Caco-2 (cell line): ENCODE measurements at regions not wholly inside any gene's neighbourhood (a gene's known extent, or its start where the extent isn't known, plus 50 kb on each side); places are given as distances from the start of the nearest gene placed in this dataset.

Experiments used
- BruUV-seq: library from RNA; stranded (reverse); fragments of 400-500 nt; replicated peaks from 2 replicates; lab custom pipeline; 2021; lab: Mats Ljungman, UMichigan
- CTCF ChIA-PET: fragments of 300-600 bp; sonication (Branson Sonifier 250); formaldehyde crosslinking; loops from one replicate; lab custom pipeline; 2022; ENCODE audit warnings: antibody characterized with exemption; lab: Charles Lee
- POLR2A ChIA-PET: fragments of 300-600 bp; sonication (Branson Sonifier 250); formaldehyde crosslinking; loops from one replicate; lab custom pipeline; 2022; ENCODE audit warnings: antibody characterized with exemption; lab: Charles Lee
- DNase-seq, 2 experiments: peaks; one replicate each; pipeline versions ENCODE4 v3.0.0 to v3.0.0-alpha.2; 2020 to 2022
- H3K27me3 ChIP-seq: replicated peaks from 2 replicates; pipeline ENCODE4 v1.6.0; 2011; ENCODE audit warnings: low read length; ENCODE audit not compliant: control insufficient read depth, insufficient read depth
- H3K36me3 ChIP-seq: 2 replicates; pipeline ENCODE4 v1.5.1; 2011; ENCODE audit warnings: low read length; ENCODE audit not compliant: control insufficient read depth, insufficient read depth
- H3K4me1 ChIP-seq: fragments of 250-450 bp; sonication (Bioruptor Pico); 2 replicates; pipeline ENCODE4 v1.5.1; 2020; ENCODE audit warnings: mild to moderate bottlenecking
- H3K4me3 ChIP-seq: 2 replicates; pipeline ENCODE4 v1.5.1; 2011; ENCODE audit warnings: low read depth, mild to moderate bottlenecking, control low read depth, low read length
- H3K9me3 ChIP-seq: fragments of 250-450 bp; sonication (Bioruptor Pico); 2 replicates; pipeline ENCODE4 v1.5.1; 2020; ENCODE audit warnings: mild to moderate bottlenecking, moderate library complexity
- H3K27ac Mint-ChIP-seq: one replicate; pipeline ENCODE4 v1.8.0; 2022; ENCODE audit warnings: mixed read lengths; ENCODE audit not compliant: unreplicated experiment
- H3K27me3 Mint-ChIP-seq: one replicate; pipeline ENCODE4 v1.8.0; 2022; ENCODE audit warnings: mixed read lengths; ENCODE audit not compliant: insufficient read depth, unreplicated experiment
- H3K36me3 Mint-ChIP-seq: one replicate; pipeline ENCODE4 v1.8.0; 2022; ENCODE audit warnings: mild to moderate bottlenecking, mixed read lengths; ENCODE audit not compliant: insufficient read depth, unreplicated experiment
- H3K4me1 Mint-ChIP-seq: one replicate; pipeline ENCODE4 v1.8.0; 2022; ENCODE audit warnings: low read depth, mixed read lengths; ENCODE audit not compliant: unreplicated experiment
- H3K4me3 Mint-ChIP-seq: one replicate; pipeline ENCODE4 v1.8.0; 2022; ENCODE audit warnings: mild to moderate bottlenecking, moderate library complexity, mixed read lengths; ENCODE audit not compliant: unreplicated experiment
- H3K9me3 Mint-ChIP-seq: one replicate; pipeline ENCODE4 v1.8.0; 2022; ENCODE audit warnings: mixed read lengths; ENCODE audit not compliant: unreplicated experiment
- intact Hi-C: fragments of 100-400 bp; cut with micrococcal nuclease; formaldehyde crosslinking; loops from one replicate; pipeline ENCODE4 v1.10.0; 2022; ENCODE audit not compliant: unreplicated experiment
- TF ChIP-seq, protein P1 (sequence below), 2 experiments: fragments of 200-600 bp in 1 of 2; IDR thresholded peaks; 1 replicate in 1 of 2; 2 replicates in 1 of 2; pipeline versions ENCODE4 v1.5.1 to v1.8.0; 2011 to 2022; ENCODE audit warnings: antibody characterized with exemption in 1 of 2, control low read depth in 1 of 2, inconsistent platforms in 1 of 2, low read depth in 1 of 2, low read length in 1 of 2, mild to moderate bottlenecking in 1 of 2, moderate library complexity in 1 of 2; ENCODE audit not compliant: insufficient read depth in 1 of 2, severe bottlenecking in 1 of 2, unreplicated experiment in 1 of 2

- no peak overlapping the region for H3K27ac Mint-ChIP-seq
- BruUV-seq = no TSS peak
- no peak for DNase-seq
- H3K4me3 ChIP-seq = no peak overlapping the region
- POLR2A ChIA-PET = no interaction called here
- no peaks in the 10 kb centered on the region for H3K4me1 Mint-ChIP-seq
- intact Hi-C loops = no loop called here
- no peaks in the 10 kb centered on the region for H3K4me1 ChIP-seq
- CTCF ChIA-PET = no interaction called here
- H3K27me3 Mint-ChIP-seq = no peaks in the 10 kb centered on the region
- no peaks in the 10 kb centered on the region for H3K9me3 Mint-ChIP-seq
- H3K36me3 Mint-ChIP-seq = no peaks in the 10 kb centered on the region
- H3K36me3 ChIP-seq = no peaks in the 10 kb centered on the region
- no peaks in the 10 kb centered on the region for H3K9me3 ChIP-seq
- TF ChIP-seq, protein P1, sequence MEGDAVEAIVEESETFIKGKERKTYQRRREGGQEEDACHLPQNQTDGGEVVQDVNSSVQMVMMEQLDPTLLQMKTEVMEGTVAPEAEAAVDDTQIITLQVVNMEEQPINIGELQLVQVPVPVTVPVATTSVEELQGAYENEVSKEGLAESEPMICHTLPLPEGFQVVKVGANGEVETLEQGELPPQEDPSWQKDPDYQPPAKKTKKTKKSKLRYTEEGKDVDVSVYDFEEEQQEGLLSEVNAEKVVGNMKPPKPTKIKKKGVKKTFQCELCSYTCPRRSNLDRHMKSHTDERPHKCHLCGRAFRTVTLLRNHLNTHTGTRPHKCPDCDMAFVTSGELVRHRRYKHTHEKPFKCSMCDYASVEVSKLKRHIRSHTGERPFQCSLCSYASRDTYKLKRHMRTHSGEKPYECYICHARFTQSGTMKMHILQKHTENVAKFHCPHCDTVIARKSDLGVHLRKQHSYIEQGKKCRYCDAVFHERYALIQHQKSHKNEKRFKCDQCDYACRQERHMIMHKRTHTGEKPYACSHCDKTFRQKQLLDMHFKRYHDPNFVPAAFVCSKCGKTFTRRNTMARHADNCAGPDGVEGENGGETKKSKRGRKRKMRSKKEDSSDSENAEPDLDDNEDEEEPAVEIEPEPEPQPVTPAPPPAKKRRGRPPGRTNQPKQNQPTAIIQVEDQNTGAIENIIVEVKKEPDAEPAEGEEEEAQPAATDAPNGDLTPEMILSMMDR (IDR thresholded peaks at IDR 0.05; ENCODE audit: insufficient read depth in 1 of 2, low read depth in 1 of 2, low read length in 1 of 2, severe bottlenecking in 1 of 2, unreplicated experiment in 1 of 2) = no peak
- H3K27me3 ChIP-seq = no peaks in the 10 kb centered on the region
- H3K4me3 Mint-ChIP-seq = no peak overlapping the region
Observed at GRCh38 chr14:30114051-30114450, 186.4 kb upstream of the PRKD1 start.

DNA sequence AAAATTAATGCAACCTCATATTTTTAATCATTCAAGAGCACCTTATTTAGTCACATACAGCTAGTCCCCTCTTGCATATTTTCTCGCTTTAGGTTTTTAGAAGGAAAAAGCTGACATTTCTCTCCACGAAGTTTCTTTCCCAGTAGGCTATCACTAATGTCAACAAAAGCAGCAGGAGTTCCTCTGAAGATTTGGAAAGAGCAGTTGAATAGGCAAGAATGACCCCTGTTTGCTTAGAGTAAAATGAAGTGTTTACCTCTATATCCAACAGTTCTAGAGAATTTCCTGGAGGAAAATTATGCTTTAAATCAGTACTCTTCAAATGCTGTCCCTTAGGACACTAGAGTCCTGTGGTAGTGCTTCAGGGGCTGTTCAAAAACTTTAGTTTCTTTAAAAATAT lies 188.1 kb upstream of the PRKD1 start:
- Histone ChIP-seq H3K36me3 (no peaks in the 10 kb centered on the region), H3K4me1 (no peaks in the 10 kb centered on the region), H3K27me3 (no peaks in the 10 kb centered on the region), H3K9me3 (no peaks in the 10 kb centered on the region), H3K4me3 (no peak overlapping the region)
- no peak overlapping the region for H3K27ac Mint-ChIP-seq
- no peaks in the 10 kb centered on the region for H3K4me1 Mint-ChIP-seq
- no peak for DNase-seq
- no TSS peak for BruUV-seq
- no peaks in the 10 kb centered on the region for H3K9me3 Mint-ChIP-seq
- TF ChIP-seq, protein P1 (IDR thresholded peaks at IDR 0.05; ENCODE audit: insufficient read depth in 1 of 2, low read depth in 1 of 2, low read length in 1 of 2, severe bottlenecking in 1 of 2, unreplicated experiment in 1 of 2) = no peak
- CTCF ChIA-PET = no interaction called here
- intact Hi-C loops = no loop called here
- H3K4me3 Mint-ChIP-seq = no peak overlapping the region
- no peaks in the 10 kb centered on the region for H3K36me3 Mint-ChIP-seq
- POLR2A ChIA-PET = no interaction called here
- no peaks in the 10 kb centered on the region for H3K27me3 Mint-ChIP-seq

DNA sequence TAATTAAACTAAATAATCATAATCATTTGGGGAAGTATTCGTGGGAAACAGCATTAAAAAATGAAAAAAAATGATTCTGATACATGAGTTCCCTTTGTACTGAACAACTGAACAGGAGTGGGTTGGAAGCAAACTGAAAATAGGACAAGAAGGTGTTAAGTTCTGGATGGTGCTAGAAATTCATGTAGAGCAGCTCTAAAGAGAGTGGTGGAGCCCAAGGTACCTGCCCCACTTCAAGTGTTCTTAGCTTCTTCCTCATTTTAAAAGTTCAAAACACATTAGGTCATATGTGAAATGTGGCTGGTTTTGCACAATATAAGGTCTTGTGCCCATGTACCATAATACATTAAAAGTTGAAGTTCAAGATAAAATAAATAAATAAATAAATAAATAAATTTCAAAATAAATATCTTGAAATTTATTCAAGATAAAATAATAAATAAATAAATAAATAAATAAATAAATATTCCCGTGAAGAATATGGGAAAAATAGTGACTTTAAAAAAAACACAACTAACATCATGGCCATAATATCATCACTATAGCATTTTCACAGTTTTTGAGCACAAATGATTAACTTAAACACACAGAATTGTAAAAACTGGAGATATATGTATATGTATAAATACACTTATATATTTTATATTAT lies 191.5 kb upstream of the PRKD1 start:
- H3K36me3 Mint-ChIP-seq = no peaks in the 10 kb centered on the region
- H3K27ac Mint-ChIP-seq = no peak overlapping the region
- no peaks in the 10 kb centered on the region for H3K36me3 ChIP-seq
- H3K4me3 Mint-ChIP-seq = no peak overlapping the region
- H3K4me3 ChIP-seq = no peak overlapping the region
- no peak for DNase-seq
- no peaks in the 10 kb centered on the region for H3K9me3 Mint-ChIP-seq
- BruUV-seq = no TSS peak
- H3K9me3 ChIP-seq = no peaks in the 10 kb centered on the region
- no peaks in the 10 kb centered on the region for H3K4me1 Mint-ChIP-seq
- no peaks in the 10 kb centered on the region for H3K27me3 ChIP-seq
- intact Hi-C loops = no loop called here
- ChIA-PET POLR2A (no interaction called here), CTCF (no interaction called here)
- H3K27me3 Mint-ChIP-seq = no peaks in the 10 kb centered on the region
- TF ChIP-seq, protein P1 (IDR thresholded peaks at IDR 0.05; ENCODE audit: insufficient read depth in 1 of 2, low read depth in 1 of 2, low read length in 1 of 2, severe bottlenecking in 1 of 2, unreplicated experiment in 1 of 2) = no peak
- no peaks in the 10 kb centered on the region for H3K4me1 ChIP-seq
